ENCODE measurements at regions not wholly inside any gene's neighbourhood (a gene's known extent, or its start where the extent isn't known, plus 50 kb on each side); places are given as distances from the start of the nearest gene placed in this dataset.
"Not testable (repeated sequence)": the region's sequence is repeated elsewhere in the genome, so short reads cannot be mapped to it uniquely, and the experiment has no call there.

DNA sequence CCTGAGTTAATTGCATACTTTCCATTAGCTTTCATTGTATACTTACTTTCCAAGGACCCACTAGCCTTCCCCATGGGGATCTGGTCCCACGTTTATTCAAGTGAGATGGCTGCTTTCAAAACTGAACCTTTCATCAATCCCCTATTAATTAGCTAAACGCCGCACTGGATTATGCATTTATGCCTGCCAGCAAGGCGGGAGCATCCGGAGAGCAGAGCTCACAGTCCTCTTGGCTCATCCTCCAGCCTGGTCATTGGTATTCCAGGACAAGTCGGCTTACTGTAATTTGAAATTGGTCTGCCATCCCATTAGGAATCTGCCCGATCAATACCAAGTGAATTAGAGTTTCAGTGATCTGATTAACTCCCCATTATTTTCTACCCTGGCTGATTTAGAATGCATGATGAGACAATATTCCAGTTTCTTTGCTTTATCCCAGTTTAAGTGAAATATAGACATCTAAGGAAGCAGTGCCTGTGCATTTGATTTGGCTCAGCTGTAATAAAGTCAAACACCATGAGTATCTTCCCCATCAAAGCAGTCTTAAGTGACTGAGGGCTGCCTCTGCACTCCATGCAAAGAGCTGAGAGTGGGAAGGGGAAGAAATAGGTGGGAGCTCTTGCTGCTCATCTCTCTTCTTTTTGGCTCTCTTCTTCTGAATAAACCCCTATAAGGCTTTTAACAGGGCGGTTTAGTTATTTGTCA lies 411.4 kb downstream of the GPAT3 start:
- ChIA-PET POLR2A (ENCODE audit: low non-redundant PET) (no interaction called here), CTCF (interaction anchor here (0.6 kb wide), 1 partner anchor 126 kb away, joined by 4 read pairs; no protein-coding TSS in a partner anchor)
- DNase-seq (ENCODE audit: low spot score) = no peak
- H3K27ac ChIP-seq = no peak overlapping the region
- TF ChIP-seq, protein P1, sequence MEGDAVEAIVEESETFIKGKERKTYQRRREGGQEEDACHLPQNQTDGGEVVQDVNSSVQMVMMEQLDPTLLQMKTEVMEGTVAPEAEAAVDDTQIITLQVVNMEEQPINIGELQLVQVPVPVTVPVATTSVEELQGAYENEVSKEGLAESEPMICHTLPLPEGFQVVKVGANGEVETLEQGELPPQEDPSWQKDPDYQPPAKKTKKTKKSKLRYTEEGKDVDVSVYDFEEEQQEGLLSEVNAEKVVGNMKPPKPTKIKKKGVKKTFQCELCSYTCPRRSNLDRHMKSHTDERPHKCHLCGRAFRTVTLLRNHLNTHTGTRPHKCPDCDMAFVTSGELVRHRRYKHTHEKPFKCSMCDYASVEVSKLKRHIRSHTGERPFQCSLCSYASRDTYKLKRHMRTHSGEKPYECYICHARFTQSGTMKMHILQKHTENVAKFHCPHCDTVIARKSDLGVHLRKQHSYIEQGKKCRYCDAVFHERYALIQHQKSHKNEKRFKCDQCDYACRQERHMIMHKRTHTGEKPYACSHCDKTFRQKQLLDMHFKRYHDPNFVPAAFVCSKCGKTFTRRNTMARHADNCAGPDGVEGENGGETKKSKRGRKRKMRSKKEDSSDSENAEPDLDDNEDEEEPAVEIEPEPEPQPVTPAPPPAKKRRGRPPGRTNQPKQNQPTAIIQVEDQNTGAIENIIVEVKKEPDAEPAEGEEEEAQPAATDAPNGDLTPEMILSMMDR (conservative IDR thresholded peaks at IDR 0.05; ENCODE audit: low read depth) = no peak

DNA sequence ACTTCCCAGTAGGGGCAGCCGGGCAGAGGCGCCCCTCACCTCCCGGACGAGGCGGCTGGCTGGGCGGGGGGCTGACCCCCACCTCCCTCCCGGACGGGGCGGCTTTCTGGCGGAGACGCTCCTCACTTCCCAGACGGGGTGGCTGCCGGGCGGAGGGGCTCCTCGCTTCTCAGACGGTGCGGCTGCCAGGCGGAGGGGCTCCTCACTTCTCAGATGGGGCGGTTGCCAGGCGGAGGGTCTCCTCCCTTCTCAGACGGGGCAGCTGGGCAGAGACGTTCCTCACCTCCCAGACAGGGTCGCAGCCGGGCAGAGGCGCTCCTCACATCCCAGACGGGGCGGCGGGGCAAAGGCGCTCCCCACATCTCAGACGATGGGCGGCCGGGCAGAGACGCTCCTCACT lies 407.8 kb downstream of the GPAT3 start:
- CTCF ChIA-PET; POLR2A ChIA-PET (ENCODE audit: low non-redundant PET); DNase-seq (ENCODE audit: low spot score); H3K27ac ChIP-seq: not testable (repeated sequence)

DNA sequence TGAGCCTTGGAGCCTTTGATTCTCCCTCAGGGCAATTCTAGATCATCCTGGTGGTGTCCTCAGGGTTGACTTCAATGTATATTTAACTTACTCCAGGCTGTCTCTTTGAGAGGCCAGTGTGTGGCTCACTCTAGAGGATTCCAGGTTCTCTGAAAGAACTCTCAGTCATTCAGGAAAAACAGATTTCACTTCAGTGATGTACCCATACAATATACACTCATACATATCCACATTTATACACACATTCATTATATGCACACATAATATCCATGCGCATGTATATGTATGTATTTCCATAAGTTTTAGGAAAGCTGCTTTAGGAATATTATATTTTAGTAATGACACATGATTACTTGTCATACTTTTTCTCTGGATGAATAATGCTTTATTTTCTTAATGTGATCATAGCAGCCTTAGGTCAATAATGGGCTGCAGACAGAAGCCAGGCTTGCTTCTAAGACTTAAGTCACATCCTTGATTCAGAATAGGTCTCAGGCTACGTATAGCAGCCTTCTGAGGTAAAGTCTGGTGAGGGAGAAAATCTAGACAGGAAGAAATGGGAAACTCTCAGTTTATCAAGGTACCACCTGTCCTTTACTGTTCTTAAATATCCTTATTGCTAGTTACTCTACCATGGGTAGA lies 397.0 kb downstream of the GPAT3 start:
- no peak for DNase-seq (ENCODE audit: low spot score)
- H3K27ac ChIP-seq = no peak overlapping the region
- CTCF ChIA-PET = no interaction called here
- POLR2A ChIA-PET (ENCODE audit: low non-redundant PET) = no interaction called here
- TF ChIP-seq, protein P1 (conservative IDR thresholded peaks at IDR 0.05; ENCODE audit: low read depth) = no peak

DNA sequence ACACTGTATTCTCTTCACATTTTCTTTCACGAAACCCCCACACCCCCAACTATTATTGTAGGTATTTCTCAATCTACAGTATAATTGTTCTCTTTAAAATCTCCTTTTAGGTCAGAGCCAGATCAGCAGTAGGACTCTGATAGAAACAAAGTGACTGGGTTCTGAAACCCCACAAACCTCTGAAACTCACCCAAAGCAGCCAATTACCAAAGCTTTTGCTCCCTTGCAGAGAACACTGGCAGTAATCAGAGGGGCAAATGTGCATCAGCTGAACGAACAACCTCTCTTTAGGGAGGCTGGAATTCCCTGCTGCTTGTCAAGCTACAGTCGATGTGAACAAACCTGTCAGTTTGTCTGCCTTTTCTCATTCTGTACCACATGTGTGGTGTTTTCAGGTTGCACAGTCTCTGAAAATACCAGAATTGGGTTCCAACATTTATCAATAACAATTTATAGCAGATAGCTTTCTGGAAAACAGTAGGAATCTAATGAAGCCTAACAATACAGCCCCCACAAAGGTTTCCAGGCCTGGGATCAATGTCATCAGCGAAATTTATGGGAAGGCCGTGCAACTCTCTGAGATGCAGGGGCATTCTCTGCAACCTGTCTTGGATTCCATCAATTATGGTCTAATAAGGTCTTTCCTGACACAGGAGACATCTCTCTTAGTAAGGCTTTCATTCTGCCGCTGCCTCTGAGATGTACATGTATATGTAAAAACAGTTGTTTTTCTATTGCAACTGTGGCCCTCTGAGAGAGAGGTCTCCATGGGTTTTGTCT lies 395.9 kb downstream of the GPAT3 start:
- POLR2A ChIA-PET (ENCODE audit: low non-redundant PET) = no interaction called here
- TF ChIP-seq, protein P1 (conservative IDR thresholded peaks at IDR 0.05; ENCODE audit: low read depth) = no peak
- H3K27ac ChIP-seq = no peak overlapping the region
- CTCF ChIA-PET = interaction anchor here (0.8 kb wide), 1 partner anchor 61 kb away, joined by 4 read pairs; no protein-coding TSS in a partner anchor
- no peak for DNase-seq (ENCODE audit: low spot score)

DNA sequence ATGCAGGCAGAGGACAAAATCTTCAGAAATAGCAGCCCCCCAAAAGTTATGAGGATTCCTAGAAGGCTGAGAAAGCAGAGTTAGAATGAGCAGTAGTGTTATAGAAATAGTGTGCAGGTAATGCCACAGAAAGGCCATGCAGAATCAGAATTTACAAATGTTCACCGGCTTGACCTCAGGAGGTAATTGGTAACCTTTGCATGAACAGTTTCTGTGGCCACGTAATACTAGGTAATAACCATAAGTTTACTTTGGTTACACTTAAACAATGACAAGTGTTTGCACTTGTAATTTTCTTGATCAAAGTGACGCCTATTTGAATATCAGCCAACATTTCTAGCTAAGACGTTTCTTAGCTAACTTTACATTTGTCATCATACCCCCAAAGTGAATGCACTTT lies 393.6 kb downstream of the GPAT3 start:
- POLR2A ChIA-PET (ENCODE audit: low non-redundant PET) = no interaction called here
- no peak overlapping the region for H3K27ac ChIP-seq
- CTCF ChIA-PET = interaction anchor here (1.1 kb wide), 1 partner anchor 21 kb away, joined by 3 read pairs; no protein-coding TSS in a partner anchor
- TF ChIP-seq, protein P1 (conservative IDR thresholded peaks at IDR 0.05; ENCODE audit: low read depth) = no peak
- DNase-seq (ENCODE audit: low spot score) = no peak

DNA sequence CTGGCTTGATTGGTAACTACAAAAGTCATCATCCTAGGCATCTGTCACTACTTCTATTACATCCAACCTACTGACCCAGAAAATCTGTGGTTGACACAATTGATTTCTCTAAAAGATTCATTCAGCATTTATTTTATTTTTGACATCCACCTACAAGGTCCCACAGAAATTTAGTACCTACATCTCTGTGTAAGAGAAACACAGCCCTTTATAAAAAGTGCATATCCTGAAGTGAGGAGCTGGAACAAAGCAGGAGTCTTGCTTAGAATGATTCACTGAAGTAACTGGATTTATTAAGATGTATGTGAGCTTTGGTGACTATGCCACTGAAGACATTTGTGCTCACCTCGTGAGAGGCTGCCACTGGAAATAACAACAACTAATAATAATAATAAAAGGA lies 391.0 kb downstream of the GPAT3 start:
- ChIA-PET CTCF (no interaction called here), POLR2A (ENCODE audit: low non-redundant PET) (no interaction called here)
- TF ChIP-seq, protein P1 (conservative IDR thresholded peaks at IDR 0.05; ENCODE audit: low read depth) = no peak
- H3K27ac ChIP-seq = no peak overlapping the region
- no peak for DNase-seq (ENCODE audit: low spot score)
